PC-9 (cell line): ENCODE measurements at regions not wholly inside any gene's neighbourhood (a gene's known extent, or its start where the extent isn't known, plus 50 kb on each side); places are given as distances from the start of the nearest gene placed in this dataset.

Experiments
- CTCF ChIP-seq: fragments of 200-600 bp; sonication (generic); conservative IDR thresholded peaks from 2 replicates; pipeline ENCODE4 v1.6.1; 2017; ENCODE audit warnings: mixed run types, antibody characterized with exemption, mild to moderate bottlenecking, moderate library complexity
- EZH2 ChIP-seq: fragments of 200-600 bp; sonication (generic); IDR thresholded peaks from 2 replicates; pipeline ENCODE4 v1.8.0; 2017; ENCODE audit warnings: antibody characterized with exemption, low read depth

- no peak for TF ChIP-seq CTCF
- no peak for TF ChIP-seq EZH2
These were observed 146.7 kb upstream of the CDH4 start for GRCh38 chr20:61105395-61105794.
